ENCODE measurements at regions not wholly inside any gene's neighbourhood (a gene's known extent, or its start where the extent isn't known, plus 50 kb on each side); places are given as distances from the start of the nearest gene placed in this dataset.

- peak in 1 of 2 donors; percentile 34 for DNase-seq
- H3K27ac ChIP-seq, result no peak overlapping the region
- intact Hi-C loops (cut with DNase I; ENCODE audit: low total_unique reads), result no loop called here
- H3K4me1 ChIP-seq, result peaks cover 0 to 16% (median 11%) of the 10 kb centered on the region in 4 donors
- TF ChIP-seq EP300 (IDR thresholded peaks at IDR 0.05) (no peak), POLR2A (IDR thresholded peaks at IDR 0.05) (no peak), POLR2AphosphoS5 (IDR thresholded peaks at IDR 0.05) (no peak), CTCF (IDR thresholded peaks at IDR 0.05) (no peak)
- H3K27me3 ChIP-seq, result no peaks in the 10 kb centered on the region
- no peaks in the 10 kb centered on the region for H3K9me3 ChIP-seq
- 28 to 47% (median 42%) methylated on average over 2 of the region's 2 CpGs for WGBS, 5 donors
- no peaks in the 10 kb centered on the region for H3K36me3 ChIP-seq
- H3K4me3 ChIP-seq, result no peak overlapping the region
These were observed 85.2 kb upstream of the ITGA4 start for GRCh38 chr2:181371782-181372645.

- DNase-seq, result no peak
- no peak overlapping the region for H3K27ac ChIP-seq
- no peaks in the 10 kb centered on the region for H3K36me3 ChIP-seq
- peaks cover 0 to 16% (median 11%) of the 10 kb centered on the region in 4 donors for H3K4me1 ChIP-seq
- H3K4me3 ChIP-seq, result no peak overlapping the region
- no peaks in the 10 kb centered on the region for H3K27me3 ChIP-seq
- no peaks in the 10 kb centered on the region for H3K9me3 ChIP-seq
- intact Hi-C loops (cut with DNase I; ENCODE audit: low total_unique reads), result no loop called here
- 60 to 72% (median 68%) methylated on average over 3 of the region's 3 CpGs for WGBS, 5 donors
- no peak for TF ChIP-seq EP300 (IDR thresholded peaks at IDR 0.05)
- no peak for TF ChIP-seq POLR2A (IDR thresholded peaks at IDR 0.05)
- no peak for TF ChIP-seq CTCF (IDR thresholded peaks at IDR 0.05)
- TF ChIP-seq POLR2AphosphoS5 (IDR thresholded peaks at IDR 0.05), result no peak
These were observed 84.5 kb upstream of the ITGA4 start for GRCh38 chr2:181372646-181373040.

GRCh38 chr2:181374781-181375675 is 82.2 kb upstream of the ITGA4 start:
- intact Hi-C loops (cut with DNase I; ENCODE audit: low total_unique reads), result no loop called here
- Histone ChIP-seq H3K36me3 (no peaks in the 10 kb centered on the region), H3K27me3 (no peaks in the 10 kb centered on the region), H3K4me3 (no peak overlapping the region), H3K4me1 (peaks cover 0 to 16% (median 11%) of the 10 kb centered on the region in 4 donors), H3K9me3 (no peaks in the 10 kb centered on the region), H3K27ac (no peak overlapping the region)
- 47 to 65% (median 64%) methylated on average over 8 of the region's 8 CpGs for WGBS, 5 donors
- TF ChIP-seq POLR2AphosphoS5 (IDR thresholded peaks at IDR 0.05) (no peak), CTCF (IDR thresholded peaks at IDR 0.05) (no peak), POLR2A (IDR thresholded peaks at IDR 0.05) (no peak), EP300 (IDR thresholded peaks at IDR 0.05) (no peak)
- DNase-seq, result no peak

- no peak for DNase-seq
- H3K27me3 ChIP-seq, result no peaks in the 10 kb centered on the region
- intact Hi-C loops (cut with DNase I; ENCODE audit: low total_unique reads), result no loop called here
- no peaks in the 10 kb centered on the region for H3K36me3 ChIP-seq
- H3K9me3 ChIP-seq, result no peaks in the 10 kb centered on the region
- no peak for TF ChIP-seq POLR2AphosphoS5 (IDR thresholded peaks at IDR 0.05)
- TF ChIP-seq CTCF (IDR thresholded peaks at IDR 0.05), result no peak
- no peak overlapping the region for H3K4me3 ChIP-seq
- peaks cover 0 to 15% (median 11%) of the 10 kb centered on the region in 4 donors for H3K4me1 ChIP-seq
- 76 to 88% (median 79%) methylated on average over 4 to 6 of the region's 6 CpGs for WGBS, 5 donors
- no peak overlapping the region for H3K27ac ChIP-seq
These were observed 80.7 kb upstream of the ITGA4 start for GRCh38 chr2:181376442-181376841.

Data from stomach (tissue), 8 donors.